Erythroblast (primary cell): ENCODE measurements at regions not wholly inside any gene's neighbourhood (a gene's known extent, or its start where the extent isn't known, plus 50 kb on each side); places are given as distances from the start of the nearest gene placed in this dataset.
"Not testable (repeated sequence)": the region's sequence is repeated elsewhere in the genome, so short reads cannot be mapped to it uniquely, and the experiment has no call there.

Experiments used
- DNase-seq, 2 experiments: peaks; one replicate each; lab custom pipeline; 2025; lab: John Stamatoyannopoulos, UW
- GATA1 ChIP-seq: IDR thresholded peaks from 2 replicates; pipeline ENCODE4 v1.6.1; 2011; ENCODE audit warnings: low read depth, mild to moderate bottlenecking, control low read depth, low read length, moderate library complexity
- POLR2A ChIP-seq: IDR thresholded peaks from 2 replicates; pipeline ENCODE4 v1.6.1; 2011; ENCODE audit warnings: mild to moderate bottlenecking, low read length

GRCh38 chr6:85971238-85971637 lies 328.6 kb upstream of the SYNCRIP start:
- DNase-seq, result no peak
- no peak for TF ChIP-seq POLR2A
- no peak for TF ChIP-seq GATA1

DNA sequence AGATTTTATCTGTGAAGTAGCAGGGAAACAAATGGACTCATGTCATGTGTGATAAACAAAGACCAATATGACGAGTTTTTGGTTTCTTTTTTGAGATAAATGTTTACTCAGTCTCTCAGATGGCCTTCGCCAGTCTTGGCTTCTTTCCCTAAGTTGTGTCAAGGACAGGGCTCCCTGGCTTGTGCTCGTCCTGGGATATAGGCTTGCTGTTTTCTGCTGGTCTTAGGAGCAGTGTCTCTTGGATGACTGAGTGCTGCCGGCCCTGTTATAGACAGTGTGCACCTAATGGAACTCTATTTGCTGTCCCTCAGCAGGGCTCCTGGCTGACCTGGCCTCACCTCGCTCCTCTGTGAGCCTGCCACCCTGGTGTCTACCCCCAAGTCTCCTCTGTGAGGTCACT lies 324.1 kb upstream of the SYNCRIP start:
- DNase-seq, result no peak
- TF ChIP-seq POLR2A (no peak), GATA1 (no peak)

GRCh38 chr6:85961746-85962145 lies 319.1 kb upstream of the SYNCRIP start:
- TF ChIP-seq GATA1, result no peak
- TF ChIP-seq POLR2A, result no peak

DNA sequence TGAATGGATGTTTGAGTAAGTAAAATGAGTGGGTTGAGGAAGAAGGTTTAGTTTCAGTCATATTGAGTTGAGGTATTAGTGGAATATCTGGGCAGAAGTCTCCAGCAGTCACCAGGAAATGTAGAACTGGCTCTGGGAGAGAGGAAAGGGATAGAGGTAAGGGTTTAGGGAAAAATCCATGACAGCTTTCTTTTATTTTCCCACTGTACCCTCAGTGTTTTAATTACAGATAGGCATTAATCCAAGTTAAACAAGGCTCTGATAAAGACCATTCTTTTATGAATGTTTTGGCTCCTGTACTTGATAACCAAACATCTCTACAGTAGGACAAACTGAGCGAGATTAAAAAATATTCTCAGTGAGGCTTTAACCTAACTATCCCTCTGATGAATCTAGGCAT lies 318.4 kb upstream of the SYNCRIP start:
- TF ChIP-seq GATA1, result no peak
- TF ChIP-seq POLR2A, result no peak
- DNase-seq, result no peak

More at GRCh38 chr6:85961746-85962145, 319.1 kb upstream of the SYNCRIP start:
- no peak for DNase-seq

GRCh38 chr6:85948481-85948880 lies 305.8 kb upstream of the SYNCRIP start:
- no peak for TF ChIP-seq GATA1
- no peak for TF ChIP-seq POLR2A
- no peak for DNase-seq

GRCh38 chr6:85945459-85946185 lies 302.9 kb upstream of the SYNCRIP start:
- no peak for TF ChIP-seq GATA1
- TF ChIP-seq POLR2A, result no peak
- DNase-seq, result no peak

GRCh38 chr6:85944776-85945175 lies 302.1 kb upstream of the SYNCRIP start:
- TF ChIP-seq POLR2A (no peak), GATA1 (no peak)
- no peak for DNase-seq

DNA sequence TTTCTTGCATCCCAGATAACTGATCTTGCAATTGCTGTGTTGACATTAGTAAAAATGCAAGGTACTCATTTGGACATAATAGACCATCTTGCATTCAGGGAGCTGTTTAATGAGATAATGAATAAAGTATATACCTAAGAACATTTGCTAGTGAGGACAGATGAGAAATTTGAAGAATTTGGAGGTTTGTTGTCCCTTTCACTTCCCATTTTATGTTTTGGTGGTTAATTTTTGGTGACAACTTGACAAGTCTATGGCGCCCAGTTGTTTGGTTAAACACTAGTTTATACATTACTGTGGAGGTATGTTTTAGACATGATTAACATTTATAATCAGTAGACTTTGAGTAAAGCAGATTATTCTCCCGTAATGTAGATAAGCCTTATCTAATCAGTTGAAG lies 300.2 kb upstream of the SYNCRIP start:
- no peak for DNase-seq
- TF ChIP-seq POLR2A (no peak), GATA1 (no peak)

GRCh38 chr6:85936916-85937315 lies 294.2 kb upstream of the SYNCRIP start:
- DNase-seq, result no peak
- no peak for TF ChIP-seq GATA1
- TF ChIP-seq POLR2A, result no peak

- TF ChIP-seq GATA1 (no peak), POLR2A (no peak)
- peak; percentile 7 to 31 for DNase-seq
These were observed 280.3 kb upstream of the SYNCRIP start for GRCh38 chr6:85923013-85923430.

GRCh38 chr6:85920782-85921181 lies 278.1 kb upstream of the SYNCRIP start:
- no peak for DNase-seq
- TF ChIP-seq GATA1 (no peak), POLR2A (no peak)

DNA sequence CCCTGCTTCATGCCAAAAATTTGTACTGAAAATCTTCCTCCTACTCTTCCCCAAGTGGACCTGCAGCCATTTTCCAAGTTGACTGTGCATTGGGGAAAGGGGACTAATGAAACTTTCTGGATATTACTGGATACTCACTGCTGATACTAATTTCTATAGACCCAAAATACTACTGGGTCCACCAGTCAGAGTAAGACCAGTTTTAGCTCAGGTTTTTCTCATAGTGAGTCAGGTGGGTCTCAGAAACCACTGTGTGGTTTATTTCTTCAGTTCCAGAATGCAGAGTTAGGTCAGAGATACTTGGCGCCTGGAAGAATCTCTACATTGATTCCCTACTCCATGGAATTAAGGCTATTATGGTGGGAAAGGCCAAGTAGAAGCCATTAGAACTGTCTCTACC lies 274.8 kb upstream of the SYNCRIP start:
- no peak for DNase-seq
- TF ChIP-seq GATA1 (no peak), POLR2A (no peak)

- no peak for DNase-seq
- TF ChIP-seq GATA1, result no peak
- no peak for TF ChIP-seq POLR2A
These were observed 270.3 kb upstream of the SYNCRIP start for GRCh38 chr6:85913001-85913400.

DNA sequence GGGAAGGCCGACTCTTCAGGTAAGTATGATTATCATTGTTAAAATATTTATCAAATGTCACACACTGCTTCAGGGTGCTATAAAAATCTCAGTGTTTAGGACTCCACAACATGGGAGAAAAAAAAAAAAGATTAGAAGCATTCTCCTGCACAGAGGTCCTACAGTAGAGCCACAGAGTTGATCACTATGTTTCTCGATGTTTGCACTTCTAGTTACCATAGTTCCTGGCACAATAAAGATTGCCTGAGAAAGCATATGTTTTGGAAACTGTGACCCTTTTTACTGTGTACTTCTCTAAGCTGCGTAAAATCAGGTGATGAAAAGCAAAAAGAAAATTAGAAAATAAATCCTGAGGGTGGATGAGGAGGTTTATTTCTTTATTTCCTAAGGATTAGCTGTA lies 269.9 kb upstream of the SYNCRIP start:
- no peak for DNase-seq
- TF ChIP-seq POLR2A (no peak), GATA1 (no peak)

GRCh38 chr6:85911067-85911466 lies 268.4 kb upstream of the SYNCRIP start:
- no peak for DNase-seq
- TF ChIP-seq POLR2A, result no peak
- no peak for TF ChIP-seq GATA1

DNA sequence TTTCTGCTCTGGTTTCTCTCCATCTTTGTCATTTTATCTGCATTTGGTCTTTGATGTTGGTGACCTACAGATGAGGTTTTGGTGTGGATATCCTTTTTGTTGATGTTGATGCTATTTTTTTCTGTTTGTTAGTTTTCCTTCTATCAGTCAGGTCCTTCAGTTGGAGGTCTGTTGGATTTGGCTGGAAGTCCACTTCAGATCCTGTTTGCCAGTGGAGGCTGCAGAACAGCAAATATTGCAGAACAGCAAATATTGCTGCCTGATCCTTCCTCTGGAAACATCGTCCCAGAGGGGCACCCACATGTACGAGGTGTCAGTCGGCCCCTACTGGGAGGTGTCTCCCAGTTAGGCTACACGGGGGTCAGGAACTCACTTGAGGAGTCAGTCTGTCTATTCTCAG lies 265.4 kb upstream of the SYNCRIP start:
- DNase-seq, result not testable (repeated sequence)
